GM12874 (cell line): ENCODE measurements at regions not wholly inside any gene's neighbourhood (a gene's known extent, or its start where the extent isn't known, plus 50 kb on each side); places are given as distances from the start of the nearest gene placed in this dataset.

ENCODE experiments used
- TF ChIP-seq, protein P1 (sequence below): IDR thresholded peaks from 2 replicates; pipeline ENCODE4 v1.5.1; 2011; ENCODE audit warnings: low read depth, mild to moderate bottlenecking, control low read depth, low read length, moderate library complexity; ENCODE audit not compliant: insufficient read depth

GRCh38 chr3:18747383-18747782, 322.2 kb upstream of the SATB1 start:
- TF ChIP-seq, protein P1, sequence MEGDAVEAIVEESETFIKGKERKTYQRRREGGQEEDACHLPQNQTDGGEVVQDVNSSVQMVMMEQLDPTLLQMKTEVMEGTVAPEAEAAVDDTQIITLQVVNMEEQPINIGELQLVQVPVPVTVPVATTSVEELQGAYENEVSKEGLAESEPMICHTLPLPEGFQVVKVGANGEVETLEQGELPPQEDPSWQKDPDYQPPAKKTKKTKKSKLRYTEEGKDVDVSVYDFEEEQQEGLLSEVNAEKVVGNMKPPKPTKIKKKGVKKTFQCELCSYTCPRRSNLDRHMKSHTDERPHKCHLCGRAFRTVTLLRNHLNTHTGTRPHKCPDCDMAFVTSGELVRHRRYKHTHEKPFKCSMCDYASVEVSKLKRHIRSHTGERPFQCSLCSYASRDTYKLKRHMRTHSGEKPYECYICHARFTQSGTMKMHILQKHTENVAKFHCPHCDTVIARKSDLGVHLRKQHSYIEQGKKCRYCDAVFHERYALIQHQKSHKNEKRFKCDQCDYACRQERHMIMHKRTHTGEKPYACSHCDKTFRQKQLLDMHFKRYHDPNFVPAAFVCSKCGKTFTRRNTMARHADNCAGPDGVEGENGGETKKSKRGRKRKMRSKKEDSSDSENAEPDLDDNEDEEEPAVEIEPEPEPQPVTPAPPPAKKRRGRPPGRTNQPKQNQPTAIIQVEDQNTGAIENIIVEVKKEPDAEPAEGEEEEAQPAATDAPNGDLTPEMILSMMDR = no peak

- TF ChIP-seq, protein P1 = no peak
Measured at GRCh38 chr3:18745472-18745871, 320.3 kb upstream of the SATB1 start.

- TF ChIP-seq, protein P1 = no peak
Measured at GRCh38 chr3:18744472-18744871, 319.3 kb upstream of the SATB1 start.

DNA sequence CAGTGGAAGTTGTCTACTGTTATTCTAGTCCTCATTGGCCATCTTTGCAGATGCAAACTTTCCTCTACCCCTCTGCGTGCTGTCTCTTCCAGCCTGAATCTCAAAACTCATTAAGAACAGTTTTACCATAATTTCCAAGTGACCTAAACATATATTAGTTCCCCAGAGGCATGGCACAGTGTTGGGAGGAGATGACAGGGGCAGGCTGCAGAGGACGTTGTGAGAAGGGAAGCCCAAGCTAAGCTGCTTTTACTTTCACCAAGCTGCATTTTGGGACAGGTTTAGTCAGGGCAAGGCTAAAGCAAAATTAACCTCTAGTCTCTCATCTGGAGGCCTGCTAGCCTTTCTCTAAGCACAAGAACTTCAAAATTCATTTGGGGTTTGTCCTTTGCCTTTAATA, 318.6 kb upstream of the SATB1 start:
- TF ChIP-seq, protein P1 = no peak

- TF ChIP-seq, protein P1 = no peak
Measured at GRCh38 chr3:18740631-18741583, 315.8 kb upstream of the SATB1 start.

DNA sequence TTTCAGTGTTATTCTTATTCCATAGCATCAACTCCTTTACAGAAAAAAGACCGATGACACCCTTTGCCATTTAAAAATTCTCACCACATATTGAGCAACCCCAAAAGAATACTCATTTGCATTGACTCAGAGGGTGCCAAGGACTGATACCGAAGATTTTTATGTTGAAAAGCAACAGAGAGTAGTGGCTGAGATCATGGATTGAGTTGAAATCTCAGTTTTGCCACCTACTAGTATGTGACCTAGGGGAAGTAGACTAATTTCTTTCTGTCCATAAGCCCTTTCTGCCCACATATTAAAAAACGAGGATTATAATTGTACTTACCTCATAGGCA, 313.9 kb upstream of the SATB1 start:
- TF ChIP-seq, protein P1 = no peak

DNA sequence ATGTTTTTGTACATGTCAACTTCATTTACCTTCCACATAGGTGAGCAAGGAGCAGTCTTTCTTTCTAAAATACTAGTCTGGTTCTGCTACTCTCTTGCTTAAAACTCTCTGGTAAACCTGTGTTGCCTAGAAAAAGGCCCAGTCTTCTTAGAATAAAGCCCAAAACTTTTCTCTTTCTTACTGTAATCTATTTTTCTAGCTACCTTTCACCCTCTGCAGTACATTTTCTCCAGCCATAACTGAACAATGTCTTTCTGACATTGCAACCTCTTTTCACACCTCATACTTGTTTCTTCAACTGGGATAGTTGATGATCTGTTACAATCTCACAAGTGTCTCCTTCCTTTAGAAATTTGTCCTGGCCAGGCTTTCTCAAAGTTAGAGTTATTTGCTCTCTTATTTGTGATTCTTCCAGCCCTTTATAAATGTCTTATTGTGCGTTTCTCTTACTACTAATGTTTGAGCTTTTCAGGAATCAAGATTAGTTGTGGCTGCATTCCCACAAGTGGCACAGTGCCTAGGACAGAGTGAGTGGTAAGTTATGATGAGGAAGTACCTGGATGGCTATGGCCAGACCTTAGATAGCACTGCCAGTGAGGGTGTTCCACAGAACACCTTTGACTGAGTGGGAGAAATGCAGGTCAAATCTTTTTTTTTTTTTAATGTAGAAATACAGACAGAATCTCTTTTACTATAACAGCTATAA, 313.4 kb upstream of the SATB1 start:
- TF ChIP-seq, protein P1 = no peak
